GM18907 (cell line): ENCODE measurements at regions not wholly inside any gene's neighbourhood (a gene's known extent, or its start where the extent isn't known, plus 50 kb on each side); places are given as distances from the start of the nearest gene placed in this dataset.
A peak's percentile ranks its signal among the peaks of the same experiment; 100 is the strongest.

ENCODE experiments used
- ATAC-seq: cut with Tn5 transposase; IDR thresholded peaks from one replicate; pipeline ENCODE4 v1.9.1; 2021; ENCODE audit warnings: mild to moderate bottlenecking, moderate library complexity; ENCODE audit not compliant: unreplicated experiment

GRCh38 chr3:46091741-46092701, 64.7 kb upstream of the XCR1 start:
- no peak for ATAC-seq

- ATAC-seq: no peak
Observed at GRCh38 chr3:46091046-46091445, 63.8 kb upstream of the XCR1 start.

- no peak for ATAC-seq
Observed at GRCh38 chr3:46090161-46090591, 62.9 kb upstream of the XCR1 start.

- ATAC-seq: peak; percentile 50
Observed at GRCh38 chr3:46089237-46090011, 62.1 kb upstream of the XCR1 start.

- ATAC-seq: no peak
Observed at GRCh38 chr3:46087871-46088270, 60.6 kb upstream of the XCR1 start.

- ATAC-seq: no peak
Observed at GRCh38 chr3:46086986-46087385, 59.7 kb upstream of the XCR1 start.

GRCh38 chr3:46086083-46086437, 58.8 kb upstream of the XCR1 start:
- ATAC-seq: no peak

GRCh38 chr3:46085421-46086082, 58.3 kb upstream of the XCR1 start:
- no peak for ATAC-seq

- no peak for ATAC-seq
Observed at GRCh38 chr3:46083956-46084355, 56.7 kb upstream of the XCR1 start.

GRCh38 chr3:46082849-46083248, 55.6 kb upstream of the XCR1 start:
- no peak for ATAC-seq

GRCh38 chr3:46082021-46082420, 54.7 kb upstream of the XCR1 start:
- no peak for ATAC-seq

- ATAC-seq: no peak
Observed at GRCh38 chr3:46080969-46081345, 53.7 kb upstream of the XCR1 start.

- no peak for ATAC-seq
Observed at GRCh38 chr3:46080124-46080968, 53.1 kb upstream of the XCR1 start.

- ATAC-seq: peak; percentile 82
Observed at GRCh38 chr3:46078712-46079400, 51.6 kb upstream of the XCR1 start.
